HUES64 (cell line): ENCODE measurements at regions not wholly inside any gene's neighbourhood (a gene's known extent, or its start where the extent isn't known, plus 50 kb on each side); places are given as distances from the start of the nearest gene placed in this dataset.
"Not testable (repeated sequence)": the region's sequence is repeated elsewhere in the genome, so short reads cannot be mapped to it uniquely, and the experiment has no call there.

Experiments used
- H3K27ac ChIP-seq: 2 replicates; pipeline ENCODE4 v1.7.0; 2013; ENCODE audit warnings: low read depth, low read length, inconsistent platforms
- H3K27me3 ChIP-seq: 2 replicates; pipeline ENCODE4 v1.6.1; 2013; ENCODE audit warnings: mild to moderate bottlenecking, low read length; ENCODE audit not compliant: insufficient read depth
- H3K36me3 ChIP-seq: 2 replicates; pipeline ENCODE4 v1.6.1; 2013; ENCODE audit warnings: mild to moderate bottlenecking, low read length; ENCODE audit not compliant: insufficient read depth
- H3K4me1 ChIP-seq: 2 replicates; pipeline ENCODE4 v1.6.1; 2013; ENCODE audit warnings: mild to moderate bottlenecking, low read length, moderate library complexity; ENCODE audit not compliant: insufficient read depth
- H3K4me3 ChIP-seq: 2 replicates; pipeline ENCODE4 v1.5.1; 2013; ENCODE audit warnings: mild to moderate bottlenecking, low read length, moderate library complexity
- H3K9ac ChIP-seq: 2 replicates; pipeline ENCODE4 v1.6.1; 2013; ENCODE audit warnings: mild to moderate bottlenecking, low read depth, low read length
- H3K9me3 ChIP-seq: 2 replicates; pipeline ENCODE4 v1.6.1; 2013; ENCODE audit warnings: low read depth, low read length; ENCODE audit not compliant: insufficient read depth
- WGBS: fragments of 150-250, 120-280 bp; methylation state at CpG from one replicate; pipeline ENCODE4 v1.1.7; 2013; ENCODE audit warnings: missing lambda C conversion rate; 5-methylcytosine and 5-hydroxymethylcytosine counted together

- not testable (repeated sequence) for H3K4me3 ChIP-seq, H3K27me3 ChIP-seq, H3K4me1 ChIP-seq, H3K9ac ChIP-seq, H3K27ac ChIP-seq, H3K9me3 ChIP-seq, H3K36me3 ChIP-seq
- WGBS, result no CpG with 5 or more reads among the region's 5 CpGs
Measured at GRCh38 chr2:87514034-87514433, 233.9 kb upstream of the PLGLB2 start.

GRCh38 chr2:87514515-87514914 is 233.4 kb upstream of the PLGLB2 start:
- H3K36me3 ChIP-seq, H3K4me1 ChIP-seq, H3K4me3 ChIP-seq, H3K27me3 ChIP-seq, H3K9me3 ChIP-seq, H3K9ac ChIP-seq, H3K27ac ChIP-seq: not testable (repeated sequence)
- WGBS, result no CpG with 5 or more reads among the region's 7 CpGs

GRCh38 chr2:87515226-87515625 is 232.7 kb upstream of the PLGLB2 start:
- WGBS, result no CpG with 5 or more reads among the region's 2 CpGs
- not testable (repeated sequence) for H3K27ac ChIP-seq, H3K27me3 ChIP-seq, H3K9me3 ChIP-seq, H3K4me1 ChIP-seq, H3K9ac ChIP-seq, H3K36me3 ChIP-seq, H3K4me3 ChIP-seq

- WGBS, result no CpG with 5 or more reads among the region's 3 CpGs
- not testable (repeated sequence) for H3K4me1 ChIP-seq, H3K9me3 ChIP-seq, H3K9ac ChIP-seq, H3K27me3 ChIP-seq, H3K27ac ChIP-seq, H3K4me3 ChIP-seq, H3K36me3 ChIP-seq
Measured at GRCh38 chr2:87515875-87516274, 232.0 kb upstream of the PLGLB2 start.

- not testable (repeated sequence) for H3K27ac ChIP-seq, H3K9ac ChIP-seq, H3K4me3 ChIP-seq
Measured at GRCh38 chr2:87516369-87516967, 231.4 kb upstream of the PLGLB2 start.

GRCh38 chr2:87517438-87517837 is 230.4 kb upstream of the PLGLB2 start:
- H3K4me1 ChIP-seq, H3K4me3 ChIP-seq, H3K9me3 ChIP-seq, H3K9ac ChIP-seq, H3K36me3 ChIP-seq, H3K27ac ChIP-seq, H3K27me3 ChIP-seq: not testable (repeated sequence)
- WGBS, result 89% methylated on average over 1 of the region's 7 CpGs

More at GRCh38 chr2:87516369-87516967, 231.4 kb upstream of the PLGLB2 start:
- H3K27me3 ChIP-seq, H3K9me3 ChIP-seq, H3K36me3 ChIP-seq, H3K4me1 ChIP-seq: not testable (repeated sequence)
- WGBS, result 87% methylated on average over 5 of the region's 7 CpGs

- not testable (repeated sequence) for H3K27me3 ChIP-seq, H3K4me1 ChIP-seq, H3K9me3 ChIP-seq, H3K27ac ChIP-seq, H3K36me3 ChIP-seq, H3K4me3 ChIP-seq, H3K9ac ChIP-seq
- 94% methylated on average over 5 of the region's 7 CpGs for WGBS
Measured at GRCh38 chr2:87518066-87518465, 229.8 kb upstream of the PLGLB2 start.

- WGBS, result 96% methylated on average over 6 of the region's 8 CpGs
- H3K27me3 ChIP-seq, H3K9me3 ChIP-seq, H3K4me3 ChIP-seq, H3K4me1 ChIP-seq, H3K27ac ChIP-seq, H3K9ac ChIP-seq, H3K36me3 ChIP-seq: not testable (repeated sequence)
Measured at GRCh38 chr2:87518547-87518946, 229.3 kb upstream of the PLGLB2 start.

- not testable (repeated sequence) for H3K4me1 ChIP-seq, H3K27me3 ChIP-seq, H3K27ac ChIP-seq, H3K36me3 ChIP-seq, H3K9me3 ChIP-seq, H3K4me3 ChIP-seq, H3K9ac ChIP-seq
- WGBS, result 92% methylated on average over 2 of the region's 8 CpGs
Measured at GRCh38 chr2:87519158-87520011, 228.5 kb upstream of the PLGLB2 start.

- not testable (repeated sequence) for H3K27me3 ChIP-seq, H3K4me3 ChIP-seq, H3K4me1 ChIP-seq, H3K9me3 ChIP-seq, H3K36me3 ChIP-seq, H3K27ac ChIP-seq, H3K9ac ChIP-seq
- WGBS, result 96% methylated on average over 8 of the region's 10 CpGs
Measured at GRCh38 chr2:87521057-87521456, 226.8 kb upstream of the PLGLB2 start.

GRCh38 chr2:87521489-87521888 is 226.4 kb upstream of the PLGLB2 start:
- H3K27ac ChIP-seq, H3K4me3 ChIP-seq, H3K4me1 ChIP-seq, H3K27me3 ChIP-seq, H3K9ac ChIP-seq, H3K36me3 ChIP-seq, H3K9me3 ChIP-seq: not testable (repeated sequence)
- 100% methylated on average over 3 of the region's 7 CpGs for WGBS
